A549 (cell line): ENCODE measurements at regions not wholly inside any gene's neighbourhood (a gene's known extent, or its start where the extent isn't known, plus 50 kb on each side); places are given as distances from the start of the nearest gene placed in this dataset.
"Not testable (repeated sequence)": the region's sequence is repeated elsewhere in the genome, so short reads cannot be mapped to it uniquely, and the experiment has no call there.

Source experiments
- ATAC-seq, 2 experiments: fragments of 200-7000 bp in 1 of 2; fragments of >200 bp in 1 of 2; cut with Nextera tagmentation in 1 of 2; cut with Tn5 transposase in 1 of 2; 3 replicates each; pipeline versions ENCODE4 v1.8.0 to v1.9.1; 2018 to 2020; ENCODE audit warnings: mild to moderate bottlenecking in 1 of 2, moderate library complexity in 1 of 2
- CTCF ChIA-PET: fragments of 300-600 bp; sonication (Branson Sonifier 250); formaldehyde crosslinking; extraction: SDS; loops from one replicate; lab custom pipeline; 2021; ENCODE audit warnings: antibody characterized with exemption, inconsistent platforms; lab: Yijun Ruan, JAX
- POLR2A ChIA-PET: fragments of 350-600 bp; formaldehyde crosslinking; extraction: SDS; loops from one replicate; lab custom pipeline; 2021; ENCODE audit warnings: antibody characterized with exemption, inconsistent platforms; lab: Yijun Ruan, JAX
- DNase-seq, 2 experiments: peaks; one replicate each; pipeline versions ENCODE4 v3.0.0 to v3.0.0-alpha.2; 2011 to 2016; ENCODE audit warnings: low read depth in 1 of 2, low spot score in 1 of 2
- FAIRE-seq: peaks from 2 replicates; lab custom pipeline; 2011; peaks lifted over from hg19 to GRCh38; lab: Jason Lieb, UNC
- H3K27ac ChIP-seq, 2 experiments: fragments of >200 bp; sonication (Bioruptor Twin); formaldehyde crosslinking; 3 replicates each; pipeline ENCODE4 v1.5.1; 2016 to 2017
- H3K4me1 ChIP-seq: fragments of >200 bp; sonication (Bioruptor Twin); formaldehyde crosslinking; 3 replicates; pipeline ENCODE4 v1.6.1; 2016
- H3K4me2 ChIP-seq: fragments of >200 bp; sonication (Bioruptor Twin); formaldehyde crosslinking; 3 replicates; pipeline ENCODE4 v1.6.1; 2016
- H3K4me3 ChIP-seq: fragments of >200 bp; sonication (Bioruptor Twin); formaldehyde crosslinking; 3 replicates; pipeline ENCODE4 v1.5.1; 2016
- H3K9me3 ChIP-seq: fragments of >200 bp; sonication (Bioruptor Twin); formaldehyde crosslinking; 3 replicates; pipeline ENCODE4 v1.6.1; 2016
- BCL3 ChIP-seq: fragments of >200 bp; sonication (Bioruptor Twin); formaldehyde crosslinking; IDR thresholded peaks from 3 replicates; pipeline ENCODE4 v1.6.1; 2016
- CHD4 ChIP-seq: fragments of 200-600 bp; sonication (generic); IDR thresholded peaks from 2 replicates; pipeline ENCODE4 v1.6.1; 2016; ENCODE audit warnings: antibody characterized with exemption, mild to moderate bottlenecking, borderline replicate concordance
- E2F6 ChIP-seq: IDR thresholded peaks from 2 replicates; pipeline ENCODE4 v1.6.1; 2012; ENCODE audit warnings: low read depth, borderline replicate concordance
- ELK1 ChIP-seq: fragments of 150-350 bp; IDR thresholded peaks from 2 replicates; pipeline ENCODE4 v1.6.1; 2014; ENCODE audit warnings: low read depth, mild to moderate bottlenecking, low read length
- FOXS1 ChIP-seq: fragments of 250-450 bp; sonication (Bioruptor Pico); IDR thresholded peaks from 2 replicates; pipeline ENCODE4 v1.5.0; 2020; ENCODE audit warnings: mild to moderate bottlenecking, moderate library complexity
- GATA3 ChIP-seq: IDR thresholded peaks from 2 replicates; pipeline ENCODE4 v1.6.1; 2012; ENCODE audit warnings: borderline replicate concordance
- HES2 ChIP-seq: fragments of >200 bp; sonication (Bioruptor Twin); formaldehyde crosslinking; IDR thresholded peaks from 2 replicates; pipeline ENCODE4 v1.6.1; 2016
- HEYL ChIP-seq: fragments of 250-450 bp; sonication (Bioruptor Pico); IDR thresholded peaks from 2 replicates; pipeline ENCODE4 v1.8.0; 2021; ENCODE audit warnings: mild to moderate bottlenecking, moderate library complexity
- HOXA7 ChIP-seq: fragments of 250-450 bp; sonication (Bioruptor Pico); IDR thresholded peaks from 2 replicates; pipeline ENCODE4 v1.5.0; 2020; ENCODE audit warnings: mild to moderate bottlenecking, moderate library complexity
- HOXB5 ChIP-seq: fragments of 250-450 bp; sonication (Bioruptor Pico); IDR thresholded peaks from 2 replicates; pipeline ENCODE4 v1.5.0; 2020; ENCODE audit warnings: mild to moderate bottlenecking, moderate library complexity
- JUNB ChIP-seq: fragments of >200 bp; sonication (Bioruptor Twin); formaldehyde crosslinking; IDR thresholded peaks from 2 replicates; pipeline ENCODE4 v1.6.1; 2016
- MAFK ChIP-seq: fragments of 450-650 bp; IDR thresholded peaks from 2 replicates; pipeline ENCODE4 v1.6.1; 2014; ENCODE audit not compliant: partially characterized antibody
- MYC ChIP-seq: IDR thresholded peaks from 2 replicates; pipeline ENCODE4 v1.6.1; 2012; ENCODE audit warnings: mild to moderate bottlenecking, inconsistent platforms, low read length, improper control_type of control experiment, borderline replicate concordance
- NR3C1 ChIP-seq: fragments of >200 bp; sonication (Bioruptor Twin); formaldehyde crosslinking; IDR thresholded peaks from 3 replicates; pipeline ENCODE4 v1.6.1; 2017
- RCOR1 ChIP-seq: fragments of 150-350 bp; IDR thresholded peaks from 2 replicates; pipeline ENCODE4 v1.6.1; 2014; ENCODE audit warnings: antibody characterized with exemption, low read length, low read depth
- TP53 ChIP-seq: fragments of 250-450 bp; sonication (Bioruptor Pico); IDR thresholded peaks from 2 replicates; pipeline ENCODE4 v1.5.0; 2021; ENCODE audit warnings: mild to moderate bottlenecking, moderate library complexity
- ZFP36 ChIP-seq: fragments of 450-650 bp; IDR thresholded peaks from 2 replicates; pipeline ENCODE4 v1.6.1; 2014; ENCODE audit warnings: borderline replicate concordance; ENCODE audit not compliant: partially characterized antibody
- ZNF302 ChIP-seq: fragments of 250-450 bp; sonication (Bioruptor Pico); IDR thresholded peaks from 2 replicates; pipeline ENCODE4 v1.9.0; 2021; ENCODE audit warnings: inconsistent platforms, mild to moderate bottlenecking, moderate library complexity
- ZSCAN20 ChIP-seq: fragments of 250-450 bp; sonication (Bioruptor Pico); IDR thresholded peaks from 2 replicates; pipeline ENCODE4 v1.8.0; 2022; ENCODE audit warnings: mild to moderate bottlenecking, moderate library complexity
- WGBS: methylation state at CpG from one replicate; pipeline ENCODE4 v1.1.6; 2017; ENCODE audit errors: missing lambda C conversion rate; 5-methylcytosine and 5-hydroxymethylcytosine counted together
- TF ChIP-seq, protein P1 (sequence below): fragments of 250-450 bp; sonication (Bioruptor Pico); IDR thresholded peaks from 2 replicates; pipeline ENCODE4 v1.5.0; 2021; ENCODE audit warnings: mild to moderate bottlenecking, moderate library complexity, borderline replicate concordance

DNA sequence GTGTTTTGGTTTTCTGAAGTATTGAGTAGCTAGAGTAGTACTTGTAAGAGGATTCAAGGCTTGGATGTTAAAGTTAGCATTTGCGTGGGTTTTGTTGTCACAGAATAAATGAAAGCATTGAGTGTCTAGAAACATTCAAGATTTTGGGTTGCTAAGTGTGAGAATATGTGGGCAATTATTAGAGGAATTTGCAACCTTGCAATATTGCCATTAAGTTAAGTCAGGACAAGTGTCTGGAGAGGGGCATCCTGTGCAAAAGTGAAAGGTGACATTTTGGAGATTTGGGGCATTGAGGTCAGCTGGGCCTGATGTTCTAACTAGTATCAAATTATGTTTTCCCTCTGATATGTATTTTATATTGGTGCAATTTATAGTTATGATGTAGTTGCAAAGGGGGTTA lies 533.9 kb upstream of the GRID2 start:
- CTCF ChIA-PET = no interaction called here
- no peak overlapping the region for H3K4me2 ChIP-seq
- no peak overlapping the region for H3K27ac ChIP-seq
- no peak for ATAC-seq
- H3K4me1 ChIP-seq = no peaks in the 10 kb centered on the region
- POLR2A ChIA-PET = no interaction called here
- 0% methylated on average over 1 of the region's 1 CpG for whole genome bisulfite sequencing
- no peak for DNase-seq
- no peak overlapping the region for H3K4me3 ChIP-seq
- FAIRE-seq = no peak
- TF ChIP-seq HEYL (CRISPR knock-in tag) (no peak), MAFK (peak; percentile 63)
- H3K9me3 ChIP-seq = no peaks in the 10 kb centered on the region

GRCh38 chr4:91791631-91792030 lies 512.1 kb upstream of the GRID2 start:
- H3K4me2 ChIP-seq, CTCF ChIA-PET, H3K27ac ChIP-seq, DNase-seq, H3K9me3 ChIP-seq, H3K4me3 ChIP-seq, POLR2A ChIA-PET, ATAC-seq, FAIRE-seq, H3K4me1 ChIP-seq: not testable (repeated sequence)
- 56% methylated on average over 7 of the region's 28 CpGs for WGBS

GRCh38 chr4:91795947-91796346 lies 507.8 kb upstream of the GRID2 start:
- DNase-seq = no peak
- CTCF ChIA-PET = no interaction called here
- no peak for TF ChIP-seq HOXB5
- TF ChIP-seq MAFK = no peak
- ATAC-seq = no peak
- H3K4me1 ChIP-seq = no peaks in the 10 kb centered on the region
- no peak overlapping the region for H3K4me3 ChIP-seq
- H3K27ac ChIP-seq = no peak overlapping the region
- no peak for FAIRE-seq
- no peak overlapping the region for H3K4me2 ChIP-seq
- H3K9me3 ChIP-seq = no peaks in the 10 kb centered on the region
- 9% methylated on average over 1 of the region's 1 CpG for WGBS
- POLR2A ChIA-PET = no interaction called here

GRCh38 chr4:91812319-91812718 lies 491.4 kb upstream of the GRID2 start:
- CTCF ChIA-PET = no interaction called here
- TF ChIP-seq FOXS1 (CRISPR knock-in tag) (no peak), ELK1 (no peak), BCL3 (no peak), HEYL (CRISPR knock-in tag) (no peak), E2F6 (no peak), MAFK (peak; percentile 54), JUNB (no peak), ZNF302 (CRISPR knock-in tag) (no peak)
- POLR2A ChIA-PET = no interaction called here

GRCh38 chr4:91824773-91825172 lies 479.0 kb upstream of the GRID2 start:
- DNase-seq = no peak
- POLR2A ChIA-PET = no interaction called here
- Histone ChIP-seq H3K4me2 (no peak overlapping the region), H3K9me3 (no peaks in the 10 kb centered on the region), H3K4me3 (no peak overlapping the region)
- WGBS = 0% methylated on average over 1 of the region's 1 CpG
- ATAC-seq = no peak
- CTCF ChIA-PET = no interaction called here
- TF ChIP-seq MYC (no peak), CHD4 (no peak), HOXA7 (CRISPR knock-in tag) (no peak), ZSCAN20 (CRISPR knock-in tag) (no peak), TP53 (no peak), NR3C1 (no peak), HOXB5 (no peak), HES2 (no peak), ZFP36 (no peak), GATA3 (no peak), RCOR1 (no peak)
- TF ChIP-seq, protein P1, sequence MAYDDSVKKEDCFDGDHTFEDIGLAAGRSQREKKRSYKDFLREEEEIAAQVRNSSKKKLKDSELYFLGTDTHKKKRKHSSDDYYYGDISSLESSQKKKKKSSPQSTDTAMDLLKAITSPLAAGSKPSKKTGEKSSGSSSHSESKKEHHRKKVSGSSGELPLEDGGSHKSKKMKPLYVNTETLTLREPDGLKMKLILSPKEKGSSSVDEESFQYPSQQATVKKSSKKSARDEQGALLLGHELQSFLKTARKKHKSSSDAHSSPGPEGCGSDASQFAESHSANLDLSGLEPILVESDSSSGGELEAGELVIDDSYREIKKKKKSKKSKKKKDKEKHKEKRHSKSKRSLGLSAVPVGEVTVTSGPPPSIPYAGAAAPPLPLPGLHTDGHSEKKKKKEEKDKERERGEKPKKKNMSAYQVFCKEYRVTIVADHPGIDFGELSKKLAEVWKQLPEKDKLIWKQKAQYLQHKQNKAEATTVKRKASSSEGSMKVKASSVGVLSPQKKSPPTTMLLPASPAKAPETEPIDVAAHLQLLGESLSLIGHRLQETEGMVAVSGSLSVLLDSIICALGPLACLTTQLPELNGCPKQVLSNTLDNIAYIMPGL (CRISPR knock-in tag) = no peak
- TF ChIP-seq, all 56 proteins: peak for 0
- FAIRE-seq = no peak
- H3K27ac ChIP-seq = no peak overlapping the region
- H3K4me1 ChIP-seq = no peaks in the 10 kb centered on the region

More at GRCh38 chr4:91812319-91812718, 491.4 kb upstream of the GRID2 start:
- no peak overlapping the region for H3K4me2 ChIP-seq
- no peak overlapping the region for H3K27ac ChIP-seq
- FAIRE-seq (no peak), ATAC-seq (no peak), DNase-seq (no peak)
- WGBS = 6% methylated on average over 1 of the region's 1 CpG
- no peaks in the 10 kb centered on the region for H3K9me3 ChIP-seq
- no peaks in the 10 kb centered on the region for H3K4me1 ChIP-seq
- no peak overlapping the region for H3K4me3 ChIP-seq
